ENCODE measurements at regions not wholly inside any gene's neighbourhood (a gene's known extent, or its start where the extent isn't known, plus 50 kb on each side); places are given as distances from the start of the nearest gene placed in this dataset.
A peak's percentile ranks its signal among the peaks of the same experiment; 100 is the strongest.

DNA sequence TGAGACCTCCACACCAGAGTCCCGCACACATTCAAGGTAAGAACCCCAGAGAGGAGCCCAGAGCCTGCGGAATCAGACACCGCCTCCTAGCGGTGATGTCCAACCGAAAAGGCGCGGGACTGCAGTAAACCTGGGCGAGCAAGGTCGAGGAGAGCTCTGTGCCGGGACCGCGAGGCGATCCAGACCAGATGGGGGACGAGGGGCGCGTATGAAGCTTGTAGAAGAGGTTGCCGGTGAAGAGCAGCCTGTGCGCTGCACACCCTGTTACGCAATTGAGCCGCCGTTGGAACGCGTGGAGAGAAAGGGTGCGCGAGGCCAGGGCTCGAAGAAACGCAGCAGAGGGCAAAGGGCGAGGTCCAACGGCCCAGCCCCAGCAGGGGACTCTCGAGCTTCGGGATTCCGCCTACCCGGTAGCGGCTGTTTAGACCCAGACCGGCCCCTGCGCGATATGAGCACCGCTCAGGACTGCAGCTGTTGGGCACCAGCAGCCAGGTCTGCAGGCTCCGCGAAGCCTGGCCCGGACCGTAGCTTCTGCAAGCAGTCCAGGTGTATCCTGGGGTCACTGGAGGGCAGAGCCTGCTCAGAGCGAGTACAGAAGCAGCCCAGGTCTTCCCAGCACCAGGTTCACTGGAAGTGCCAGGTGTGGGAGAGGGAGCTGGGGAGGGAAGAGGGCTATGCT, 65.9 kb upstream of the ZNF599 start:
- TF ChIP-seq, protein P1, sequence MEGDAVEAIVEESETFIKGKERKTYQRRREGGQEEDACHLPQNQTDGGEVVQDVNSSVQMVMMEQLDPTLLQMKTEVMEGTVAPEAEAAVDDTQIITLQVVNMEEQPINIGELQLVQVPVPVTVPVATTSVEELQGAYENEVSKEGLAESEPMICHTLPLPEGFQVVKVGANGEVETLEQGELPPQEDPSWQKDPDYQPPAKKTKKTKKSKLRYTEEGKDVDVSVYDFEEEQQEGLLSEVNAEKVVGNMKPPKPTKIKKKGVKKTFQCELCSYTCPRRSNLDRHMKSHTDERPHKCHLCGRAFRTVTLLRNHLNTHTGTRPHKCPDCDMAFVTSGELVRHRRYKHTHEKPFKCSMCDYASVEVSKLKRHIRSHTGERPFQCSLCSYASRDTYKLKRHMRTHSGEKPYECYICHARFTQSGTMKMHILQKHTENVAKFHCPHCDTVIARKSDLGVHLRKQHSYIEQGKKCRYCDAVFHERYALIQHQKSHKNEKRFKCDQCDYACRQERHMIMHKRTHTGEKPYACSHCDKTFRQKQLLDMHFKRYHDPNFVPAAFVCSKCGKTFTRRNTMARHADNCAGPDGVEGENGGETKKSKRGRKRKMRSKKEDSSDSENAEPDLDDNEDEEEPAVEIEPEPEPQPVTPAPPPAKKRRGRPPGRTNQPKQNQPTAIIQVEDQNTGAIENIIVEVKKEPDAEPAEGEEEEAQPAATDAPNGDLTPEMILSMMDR (conservative IDR thresholded peaks at IDR 0.05 in 1 of 2, IDR thresholded peaks at IDR 0.05 in 1 of 2; ENCODE audit: low read depth in 1 of 2, low read length in 2 of 2): peak; percentile 28 to 38
- no peak for TF ChIP-seq EZH2 (IDR thresholded peaks at IDR 0.05; ENCODE audit: low read length, missing control alignments)

Measured in fibroblast of lung (primary cell).